DND-41 (cell line): ENCODE measurements at regions not wholly inside any gene's neighbourhood (a gene's known extent, or its start where the extent isn't known, plus 50 kb on each side); places are given as distances from the start of the nearest gene placed in this dataset.

Experiments used
- ATAC-seq: fragments of 200-7000 bp; cut with Tn5 transposase; 3 replicates; pipeline ENCODE4 v1.9.1; 2021; ENCODE audit warnings: low read depth; ENCODE audit not compliant: insufficient read depth
- DNase-seq: peaks from one replicate; pipeline ENCODE4 v3.0.0-alpha.2; 2020
- H2AFZ ChIP-seq: 2 replicates; pipeline ENCODE4 v1.6.0; 2012; ENCODE audit warnings: low read depth, low read length
- H3K27ac ChIP-seq: 2 replicates; pipeline ENCODE4 v1.5.1; 2012; ENCODE audit warnings: low read length, inconsistent platforms
- H3K27me3 ChIP-seq: fragments of 200-600 bp; sonication (generic); 2 replicates; pipeline ENCODE4 v1.6.0; 2012; ENCODE audit warnings: low read length, mild to moderate bottlenecking, inconsistent platforms; ENCODE audit not compliant: insufficient read depth, poor library complexity
- H3K36me3 ChIP-seq: 2 replicates; pipeline ENCODE4 v1.5.1; 2012; ENCODE audit warnings: low read length, inconsistent platforms; ENCODE audit not compliant: insufficient read depth
- H3K4me1 ChIP-seq: 2 replicates; pipeline ENCODE4 v1.5.1; 2012; ENCODE audit warnings: mild to moderate bottlenecking, low read length; ENCODE audit not compliant: insufficient read depth
- H3K4me2 ChIP-seq: 2 replicates; pipeline ENCODE4 v1.6.0; 2012; ENCODE audit warnings: mild to moderate bottlenecking, moderate library complexity, low read length, inconsistent platforms; ENCODE audit not compliant: insufficient read depth
- H3K4me3 ChIP-seq, 2 experiments: fragments of 200-600 bp in 1 of 2; shearing (Covaris generic) in 1 of 2; 2 replicates each; pipeline ENCODE4 v1.5.1; 2012 to 2016; ENCODE audit warnings: inconsistent platforms in 2 of 2, low read length in 2 of 2, mild to moderate bottlenecking in 2 of 2, low read depth in 1 of 2, moderate library complexity in 1 of 2
- H3K79me2 ChIP-seq: 2 replicates; pipeline ENCODE4 v1.6.0; 2012; ENCODE audit warnings: low read length, inconsistent platforms; ENCODE audit not compliant: insufficient read depth
- H3K9ac ChIP-seq: 2 replicates; pipeline ENCODE4 v1.6.0; 2012; ENCODE audit warnings: low read depth, mild to moderate bottlenecking, inconsistent platforms, low read length, moderate library complexity
- H3K9me3 ChIP-seq: 2 replicates; pipeline ENCODE4 v1.5.1; 2012; ENCODE audit warnings: low read length, moderate library complexity, mild to moderate bottlenecking, inconsistent platforms; ENCODE audit not compliant: insufficient read depth, severe bottlenecking
- H4K20me1 ChIP-seq: 2 replicates; pipeline ENCODE4 v1.6.0; 2012; ENCODE audit warnings: low read length; ENCODE audit not compliant: insufficient read depth
- CTCF ChIP-seq: IDR thresholded peaks from 2 replicates; pipeline ENCODE4 v1.5.1; 2012; ENCODE audit warnings: borderline replicate concordance, low read length, moderate library complexity, mild to moderate bottlenecking; ENCODE audit not compliant: poor library complexity, severe bottlenecking; ENCODE audit errors: extremely low read depth
- EZH2 ChIP-seq: IDR thresholded peaks from 3 replicates; pipeline ENCODE4 v1.6.1; 2012; ENCODE audit warnings: borderline replicate concordance, low read depth, mild to moderate bottlenecking, moderate library complexity, low read length, inconsistent platforms; ENCODE audit not compliant: severe bottlenecking

DNA sequence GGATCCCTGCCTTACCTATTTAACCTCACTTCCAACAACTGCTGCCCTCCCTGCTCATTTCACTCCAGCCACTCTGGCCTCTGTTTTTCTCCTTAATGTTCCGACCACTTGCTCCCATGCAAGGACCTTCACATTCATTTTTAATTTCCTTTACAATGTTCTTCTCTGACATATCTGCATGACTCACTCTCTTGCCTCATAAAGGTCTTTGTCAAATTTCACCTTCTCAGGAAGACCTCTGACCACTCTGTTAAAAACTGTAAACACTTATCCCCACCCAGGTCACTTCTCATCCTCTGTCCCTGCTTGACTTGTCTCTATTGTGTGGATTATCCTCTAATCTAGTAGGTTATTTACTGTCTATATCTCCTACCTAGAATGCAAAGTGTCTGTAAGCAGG, 751.2 kb downstream of the BRINP1 start:
- Histone ChIP-seq H3K36me3 (no peaks in the 10 kb centered on the region), H3K9me3 (no peaks in the 10 kb centered on the region), H3K79me2 (no peaks in the 10 kb centered on the region), H3K4me1 (no peaks in the 10 kb centered on the region), H3K27me3 (no peaks in the 10 kb centered on the region), H3K4me3 (no peak overlapping the region), H4K20me1 (no peaks in the 10 kb centered on the region), H3K4me2 (no peak overlapping the region), H2AFZ (no peak overlapping the region), H3K27ac (no peak overlapping the region), H3K9ac (no peak overlapping the region)
- DNase-seq (no peak), ATAC-seq (no peak)
- TF ChIP-seq CTCF (no peak), EZH2 (no peak)

GRCh38 chr9:118618849-118619248, 750.4 kb downstream of the BRINP1 start:
- no peaks in the 10 kb centered on the region for H4K20me1 ChIP-seq
- no peaks in the 10 kb centered on the region for H3K79me2 ChIP-seq
- H3K36me3 ChIP-seq, result no peaks in the 10 kb centered on the region
- H2AFZ ChIP-seq, result no peak overlapping the region
- no peak for DNase-seq
- TF ChIP-seq EZH2, result no peak
- TF ChIP-seq CTCF, result no peak
- H3K27me3 ChIP-seq, result no peaks in the 10 kb centered on the region
- ATAC-seq, result no peak
- H3K27ac ChIP-seq, result no peak overlapping the region
- H3K4me2 ChIP-seq, result no peak overlapping the region
- no peaks in the 10 kb centered on the region for H3K4me1 ChIP-seq
- H3K9me3 ChIP-seq, result no peaks in the 10 kb centered on the region
- H3K9ac ChIP-seq, result no peak overlapping the region
- H3K4me3 ChIP-seq, result no peak overlapping the region

GRCh38 chr9:118624608-118625007, 744.6 kb downstream of the BRINP1 start:
- H3K27me3 ChIP-seq, result no peaks in the 10 kb centered on the region
- no peaks in the 10 kb centered on the region for H3K36me3 ChIP-seq
- no peak overlapping the region for H3K9ac ChIP-seq
- no peaks in the 10 kb centered on the region for H3K79me2 ChIP-seq
- H2AFZ ChIP-seq, result no peak overlapping the region
- H3K4me3 ChIP-seq, result no peak overlapping the region
- no peak overlapping the region for H3K27ac ChIP-seq
- no peaks in the 10 kb centered on the region for H3K9me3 ChIP-seq
- no peaks in the 10 kb centered on the region for H4K20me1 ChIP-seq
- no peak for TF ChIP-seq CTCF
- no peaks in the 10 kb centered on the region for H3K4me1 ChIP-seq
- no peak for DNase-seq
- no peak overlapping the region for H3K4me2 ChIP-seq
- ATAC-seq, result no peak

DNA sequence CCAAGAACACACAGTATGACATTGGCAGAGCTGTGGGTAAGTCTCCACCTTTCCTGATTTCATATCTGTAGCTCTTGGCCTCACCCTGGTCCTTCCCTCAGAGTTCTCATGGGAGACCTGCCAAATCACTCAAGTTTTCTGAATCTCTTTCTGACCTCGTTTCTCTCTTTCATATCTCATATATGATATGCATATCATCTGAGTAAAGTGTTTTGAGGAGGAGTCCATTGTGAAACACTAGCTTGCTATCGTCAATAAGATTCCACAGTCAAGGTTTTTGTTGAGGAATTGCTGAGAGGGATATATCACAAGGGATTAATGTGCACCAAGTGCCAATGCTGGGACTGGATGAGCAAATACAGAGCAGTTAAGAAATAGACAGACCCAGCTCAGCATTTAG, 739.2 kb downstream of the BRINP1 start:
- Histone ChIP-seq H3K27me3 (no peaks in the 10 kb centered on the region), H3K9me3 (no peaks in the 10 kb centered on the region), H3K4me3 (no peak overlapping the region), H4K20me1 (no peaks in the 10 kb centered on the region), H3K36me3 (no peaks in the 10 kb centered on the region), H3K79me2 (no peaks in the 10 kb centered on the region), H3K4me1 (no peaks in the 10 kb centered on the region), H3K9ac (no peak overlapping the region), H3K27ac (no peak overlapping the region), H2AFZ (no peak overlapping the region), H3K4me2 (no peak overlapping the region)
- TF ChIP-seq EZH2, result no peak
- no peak for TF ChIP-seq CTCF
- DNase-seq (no peak), ATAC-seq (no peak)
